Panc1 (cell line): ENCODE measurements at regions not wholly inside any gene's neighbourhood (a gene's known extent, or its start where the extent isn't known, plus 50 kb on each side); places are given as distances from the start of the nearest gene placed in this dataset.

Source experiments
- POLR2AphosphoS5 ChIP-seq: IDR thresholded peaks from 2 replicates; pipeline ENCODE4 v1.6.1; 2012; ENCODE audit warnings: mild to moderate bottlenecking, low read depth, low read length, moderate library complexity
- TCF7L2 ChIP-seq: IDR thresholded peaks from 2 replicates; pipeline ENCODE4 v1.6.1; 2011; ENCODE audit warnings: mild to moderate bottlenecking, low read depth, low read length, inconsistent platforms
- TF ChIP-seq, protein P1 (sequence below): fragments of 450-650 bp; IDR thresholded peaks from 2 replicates; pipeline ENCODE4 v1.5.1; 2017; ENCODE audit warnings: mild to moderate bottlenecking
- TF ChIP-seq, protein P2 (sequence below), 2 experiments: IDR thresholded peaks; 2 replicates each; pipeline ENCODE4 v1.6.1; 2011 to 2012; ENCODE audit warnings: low read depth in 2 of 2, control low read depth in 1 of 2, low read length in 1 of 2, mild to moderate bottlenecking in 1 of 2, moderate library complexity in 1 of 2; ENCODE audit not compliant: insufficient read depth in 1 of 2

DNA sequence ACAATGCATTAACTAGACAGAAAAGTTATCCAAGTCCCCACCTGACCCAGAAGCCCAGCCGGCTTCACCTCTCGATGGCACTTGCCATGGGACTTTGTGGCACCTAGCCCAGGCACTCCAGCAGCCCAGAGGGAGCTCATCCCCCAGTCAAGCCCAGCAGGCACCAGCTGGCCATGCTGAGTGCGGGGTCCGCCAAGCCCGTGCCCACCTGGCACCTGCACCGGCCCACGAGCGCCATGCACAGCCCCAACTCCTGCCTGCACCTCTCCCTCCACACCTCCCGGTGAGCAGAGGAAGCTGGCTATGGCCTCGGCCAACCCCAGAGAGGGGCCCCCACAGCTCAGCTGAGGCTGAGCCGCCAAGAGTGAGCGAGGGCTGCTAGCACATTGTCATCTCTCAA, 1759.1 kb downstream of the OLFM4 start:
- TF ChIP-seq, protein P1, sequence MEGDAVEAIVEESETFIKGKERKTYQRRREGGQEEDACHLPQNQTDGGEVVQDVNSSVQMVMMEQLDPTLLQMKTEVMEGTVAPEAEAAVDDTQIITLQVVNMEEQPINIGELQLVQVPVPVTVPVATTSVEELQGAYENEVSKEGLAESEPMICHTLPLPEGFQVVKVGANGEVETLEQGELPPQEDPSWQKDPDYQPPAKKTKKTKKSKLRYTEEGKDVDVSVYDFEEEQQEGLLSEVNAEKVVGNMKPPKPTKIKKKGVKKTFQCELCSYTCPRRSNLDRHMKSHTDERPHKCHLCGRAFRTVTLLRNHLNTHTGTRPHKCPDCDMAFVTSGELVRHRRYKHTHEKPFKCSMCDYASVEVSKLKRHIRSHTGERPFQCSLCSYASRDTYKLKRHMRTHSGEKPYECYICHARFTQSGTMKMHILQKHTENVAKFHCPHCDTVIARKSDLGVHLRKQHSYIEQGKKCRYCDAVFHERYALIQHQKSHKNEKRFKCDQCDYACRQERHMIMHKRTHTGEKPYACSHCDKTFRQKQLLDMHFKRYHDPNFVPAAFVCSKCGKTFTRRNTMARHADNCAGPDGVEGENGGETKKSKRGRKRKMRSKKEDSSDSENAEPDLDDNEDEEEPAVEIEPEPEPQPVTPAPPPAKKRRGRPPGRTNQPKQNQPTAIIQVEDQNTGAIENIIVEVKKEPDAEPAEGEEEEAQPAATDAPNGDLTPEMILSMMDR = no peak
- TF ChIP-seq TCF7L2 (no peak), POLR2AphosphoS5 (no peak)
- TF ChIP-seq, protein P2, sequence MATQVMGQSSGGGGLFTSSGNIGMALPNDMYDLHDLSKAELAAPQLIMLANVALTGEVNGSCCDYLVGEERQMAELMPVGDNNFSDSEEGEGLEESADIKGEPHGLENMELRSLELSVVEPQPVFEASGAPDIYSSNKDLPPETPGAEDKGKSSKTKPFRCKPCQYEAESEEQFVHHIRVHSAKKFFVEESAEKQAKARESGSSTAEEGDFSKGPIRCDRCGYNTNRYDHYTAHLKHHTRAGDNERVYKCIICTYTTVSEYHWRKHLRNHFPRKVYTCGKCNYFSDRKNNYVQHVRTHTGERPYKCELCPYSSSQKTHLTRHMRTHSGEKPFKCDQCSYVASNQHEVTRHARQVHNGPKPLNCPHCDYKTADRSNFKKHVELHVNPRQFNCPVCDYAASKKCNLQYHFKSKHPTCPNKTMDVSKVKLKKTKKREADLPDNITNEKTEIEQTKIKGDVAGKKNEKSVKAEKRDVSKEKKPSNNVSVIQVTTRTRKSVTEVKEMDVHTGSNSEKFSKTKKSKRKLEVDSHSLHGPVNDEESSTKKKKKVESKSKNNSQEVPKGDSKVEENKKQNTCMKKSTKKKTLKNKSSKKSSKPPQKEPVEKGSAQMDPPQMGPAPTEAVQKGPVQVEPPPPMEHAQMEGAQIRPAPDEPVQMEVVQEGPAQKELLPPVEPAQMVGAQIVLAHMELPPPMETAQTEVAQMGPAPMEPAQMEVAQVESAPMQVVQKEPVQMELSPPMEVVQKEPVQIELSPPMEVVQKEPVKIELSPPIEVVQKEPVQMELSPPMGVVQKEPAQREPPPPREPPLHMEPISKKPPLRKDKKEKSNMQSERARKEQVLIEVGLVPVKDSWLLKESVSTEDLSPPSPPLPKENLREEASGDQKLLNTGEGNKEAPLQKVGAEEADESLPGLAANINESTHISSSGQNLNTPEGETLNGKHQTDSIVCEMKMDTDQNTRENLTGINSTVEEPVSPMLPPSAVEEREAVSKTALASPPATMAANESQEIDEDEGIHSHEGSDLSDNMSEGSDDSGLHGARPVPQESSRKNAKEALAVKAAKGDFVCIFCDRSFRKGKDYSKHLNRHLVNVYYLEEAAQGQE (IDR thresholded peaks at IDR 0.05; ENCODE audit: insufficient read depth in 1 of 2, low read depth in 2 of 2, low read length in 1 of 2) = no peak
